HepG2 (cell line): ENCODE measurements at regions not wholly inside any gene's neighbourhood (a gene's known extent, or its start where the extent isn't known, plus 50 kb on each side); places are given as distances from the start of the nearest gene placed in this dataset.

ENCODE experiments used
- KLF9 ChIP-seq: IDR thresholded peaks from 2 replicates; pipeline ENCODE4 v1.6.1; 2016; ENCODE audit warnings: low read depth
- NFRKB ChIP-seq: fragments of 450-650 bp; IDR thresholded peaks from 2 replicates; pipeline ENCODE4 v1.6.1; 2017
- SETDB1 ChIP-seq: sonication (generic); formaldehyde crosslinking; IDR thresholded peaks from 2 replicates; pipeline ENCODE4 v1.5.1; 2020; ENCODE audit warnings: missing genetic modification reagents, mild to moderate bottlenecking, borderline replicate concordance
- SIN3B ChIP-seq: fragments of 150-350 bp; IDR thresholded peaks from 2 replicates; pipeline ENCODE4 v1.6.1; 2014; ENCODE audit warnings: low read length
- ZNF253 ChIP-seq: sonication (generic); formaldehyde crosslinking; IDR thresholded peaks from 2 replicates; pipeline ENCODE4 v1.8.0; 2022; ENCODE audit warnings: mild to moderate bottlenecking, missing genetic modification reagents, borderline replicate concordance
- ZNF33A ChIP-seq: sonication (generic); formaldehyde crosslinking; IDR thresholded peaks from 2 replicates; pipeline ENCODE4 v1.5.1; 2020; ENCODE audit warnings: missing genetic modification reagents, mild to moderate bottlenecking, moderate library complexity, borderline replicate concordance
- ZNF7 ChIP-seq: IDR thresholded peaks from 2 replicates; pipeline ENCODE4 v1.6.1; 2016; ENCODE audit warnings: missing biosample characterization, missing genetic modification reagents
- TF ChIP-seq, protein P1 (sequence below): sonication (generic); formaldehyde crosslinking; IDR thresholded peaks from 2 replicates; pipeline ENCODE4 v1.5.0; 2020; ENCODE audit warnings: mild to moderate bottlenecking, missing genetic modification reagents, borderline replicate concordance

DNA sequence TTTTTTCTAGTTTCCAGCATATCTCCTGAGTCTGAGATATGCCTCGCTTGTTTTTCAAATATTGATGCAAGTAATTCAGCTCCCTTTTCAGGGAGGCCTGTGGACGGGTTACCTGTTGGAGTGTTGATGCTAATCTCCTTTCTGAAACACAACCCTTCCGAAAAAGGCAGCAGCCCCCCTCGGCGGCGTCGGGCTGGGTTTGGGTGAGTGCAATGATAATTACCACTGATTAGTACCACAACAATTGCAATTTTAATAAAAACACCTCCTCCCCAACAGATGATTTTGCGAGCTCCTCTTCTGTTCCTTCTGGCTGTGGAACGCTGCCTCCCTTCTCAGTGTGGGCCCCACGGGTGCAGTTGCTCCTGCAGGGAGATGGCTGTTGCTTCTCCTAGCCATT lies 66.3 kb downstream of the PTGR3 start (continued):
- no peak for TF ChIP-seq ZNF33A (CRISPR knock-in tag)
- no peak for TF ChIP-seq KLF9 (CRISPR knock-in tag)
- no peak for TF ChIP-seq ZNF7 (CRISPR knock-in tag)
- TF ChIP-seq, protein P1, sequence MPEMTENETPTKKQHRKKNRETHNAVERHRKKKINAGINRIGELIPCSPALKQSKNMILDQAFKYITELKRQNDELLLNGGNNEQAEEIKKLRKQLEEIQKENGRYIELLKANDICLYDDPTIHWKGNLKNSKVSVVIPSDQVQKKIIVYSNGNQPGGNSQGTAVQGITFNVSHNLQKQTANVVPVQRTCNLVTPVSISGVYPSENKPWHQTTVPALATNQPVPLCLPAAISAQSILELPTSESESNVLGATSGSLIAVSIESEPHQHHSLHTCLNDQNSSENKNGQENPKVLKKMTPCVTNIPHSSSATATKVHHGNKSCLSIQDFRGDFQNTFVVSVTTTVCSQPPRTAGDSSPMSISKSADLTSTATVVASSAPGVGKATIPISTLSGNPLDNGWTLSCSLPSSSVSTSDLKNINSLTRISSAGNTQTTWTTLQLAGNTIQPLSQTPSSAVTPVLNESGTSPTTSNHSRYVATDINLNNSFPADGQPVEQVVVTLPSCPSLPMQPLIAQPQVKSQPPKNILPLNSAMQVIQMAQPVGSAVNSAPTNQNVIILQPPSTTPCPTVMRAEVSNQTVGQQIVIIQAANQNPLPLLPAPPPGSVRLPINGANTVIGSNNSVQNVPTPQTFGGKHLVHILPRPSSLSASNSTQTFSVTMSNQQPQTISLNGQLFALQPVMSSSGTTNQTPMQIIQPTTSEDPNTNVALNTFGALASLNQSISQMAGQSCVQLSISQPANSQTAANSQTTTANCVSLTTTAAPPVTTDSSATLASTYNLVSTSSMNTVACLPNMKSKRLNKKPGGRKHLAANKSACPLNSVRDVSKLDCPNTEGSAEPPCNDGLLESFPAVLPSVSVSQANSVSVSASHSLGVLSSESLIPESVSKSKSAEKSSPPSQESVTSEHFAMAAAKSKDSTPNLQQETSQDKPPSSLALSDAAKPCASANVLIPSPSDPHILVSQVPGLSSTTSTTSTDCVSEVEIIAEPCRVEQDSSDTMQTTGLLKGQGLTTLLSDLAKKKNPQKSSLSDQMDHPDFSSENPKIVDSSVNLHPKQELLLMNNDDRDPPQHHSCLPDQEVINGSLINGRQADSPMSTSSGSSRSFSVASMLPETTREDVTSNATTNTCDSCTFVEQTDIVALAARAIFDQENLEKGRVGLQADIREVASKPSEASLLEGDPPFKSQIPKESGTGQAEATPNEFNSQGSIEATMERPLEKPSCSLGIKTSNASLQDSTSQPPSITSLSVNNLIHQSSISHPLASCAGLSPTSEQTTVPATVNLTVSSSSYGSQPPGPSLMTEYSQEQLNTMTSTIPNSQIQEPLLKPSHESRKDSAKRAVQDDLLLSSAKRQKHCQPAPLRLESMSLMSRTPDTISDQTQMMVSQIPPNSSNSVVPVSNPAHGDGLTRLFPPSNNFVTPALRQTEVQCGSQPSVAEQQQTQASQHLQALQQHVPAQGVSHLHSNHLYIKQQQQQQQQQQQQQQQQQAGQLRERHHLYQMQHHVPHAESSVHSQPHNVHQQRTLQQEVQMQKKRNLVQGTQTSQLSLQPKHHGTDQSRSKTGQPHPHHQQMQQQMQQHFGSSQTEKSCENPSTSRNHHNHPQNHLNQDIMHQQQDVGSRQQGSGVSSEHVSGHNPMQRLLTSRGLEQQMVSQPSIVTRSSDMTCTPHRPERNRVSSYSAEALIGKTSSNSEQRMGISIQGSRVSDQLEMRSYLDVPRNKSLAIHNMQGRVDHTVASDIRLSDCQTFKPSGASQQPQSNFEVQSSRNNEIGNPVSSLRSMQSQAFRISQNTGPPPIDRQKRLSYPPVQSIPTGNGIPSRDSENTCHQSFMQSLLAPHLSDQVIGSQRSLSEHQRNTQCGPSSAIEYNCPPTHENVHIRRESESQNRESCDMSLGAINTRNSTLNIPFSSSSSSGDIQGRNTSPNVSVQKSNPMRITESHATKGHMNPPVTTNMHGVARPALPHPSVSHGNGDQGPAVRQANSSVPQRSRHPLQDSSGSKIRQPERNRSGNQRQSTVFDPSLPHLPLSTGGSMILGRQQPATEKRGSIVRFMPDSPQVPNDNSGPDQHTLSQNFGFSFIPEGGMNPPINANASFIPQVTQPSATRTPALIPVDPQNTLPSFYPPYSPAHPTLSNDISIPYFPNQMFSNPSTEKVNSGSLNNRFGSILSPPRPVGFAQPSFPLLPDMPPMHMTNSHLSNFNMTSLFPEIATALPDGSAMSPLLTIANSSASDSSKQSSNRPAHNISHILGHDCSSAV (CRISPR knock-in tag) = no peak
- TF ChIP-seq NFRKB = no peak
- TF ChIP-seq SETDB1 (CRISPR knock-in tag) = no peak
- no peak for TF ChIP-seq ZNF253 (CRISPR knock-in tag)
- no peak for TF ChIP-seq SIN3B
